ENCODE measurements at regions not wholly inside any gene's neighbourhood (a gene's known extent, or its start where the extent isn't known, plus 50 kb on each side); places are given as distances from the start of the nearest gene placed in this dataset.

DNA sequence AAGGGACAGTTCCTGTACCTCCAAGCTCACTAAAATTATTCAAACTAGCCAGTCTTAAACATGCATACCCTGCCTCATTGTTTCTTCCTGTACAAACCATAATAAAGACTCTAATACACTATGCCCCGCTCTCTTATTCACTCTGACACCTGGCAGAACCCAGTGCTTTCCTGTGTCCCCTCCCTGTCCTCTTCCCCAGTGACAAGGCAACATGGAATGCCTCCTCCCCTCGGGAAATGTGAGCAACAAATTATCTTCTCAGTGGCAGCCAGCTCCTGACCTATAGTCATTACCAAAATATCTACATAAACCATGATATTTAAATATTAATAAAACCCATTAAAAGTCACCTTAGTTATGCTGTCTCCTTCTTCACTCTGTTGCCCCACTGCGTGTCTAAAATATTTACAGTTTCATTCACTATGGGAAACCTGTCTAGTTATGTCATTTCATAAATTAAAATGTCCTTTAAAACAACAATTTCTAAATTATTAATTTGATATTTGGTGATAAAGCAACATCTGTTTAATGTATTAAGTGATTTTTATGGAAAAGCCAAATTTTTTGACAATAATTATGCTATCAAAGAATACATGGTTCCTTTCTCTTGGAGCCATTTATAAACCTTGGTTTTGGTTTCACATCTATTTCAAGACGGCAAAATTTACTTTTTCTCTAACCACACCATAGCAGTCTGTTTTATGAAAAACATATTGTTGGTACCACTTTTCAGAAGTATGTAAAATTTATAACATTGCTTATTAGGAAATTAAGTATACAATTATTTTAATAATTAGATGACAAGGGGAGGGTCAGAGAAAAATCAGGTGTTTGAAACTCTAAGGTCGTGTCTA, 1355.2 kb downstream of the XPNPEP1 start:
- no peaks in the 10 kb centered on the region for H3K79me2 ChIP-seq (ENCODE audit: insufficient read depth, low read depth)
- H4K20me1 ChIP-seq (ENCODE audit: insufficient read depth) = no peaks in the 10 kb centered on the region
- H3K36me3 ChIP-seq (ENCODE audit: insufficient read depth) = no peaks in the 10 kb centered on the region
- no peaks in the 10 kb centered on the region for H3K27me3 ChIP-seq (ENCODE audit: insufficient read depth, low read depth)
- peak overlapping the region; percentile 29 for H3K4me2 ChIP-seq
- H3K4me3 ChIP-seq (IDR thresholded peaks at IDR 0.05; ENCODE audit: insufficient read depth, low read depth, low read length) = no peak overlapping the region
- H2AFZ ChIP-seq (ENCODE audit: low read depth) = peak overlapping the region; percentile 30; the same call in 1 of the 2 replicates
- peaks cover 21% of the 10 kb centered on the region for H3K4me1 ChIP-seq (ENCODE audit: low read depth, poor library complexity, severe bottlenecking)
- H3K27ac ChIP-seq = no peak overlapping the region
- TF ChIP-seq, protein P1, sequence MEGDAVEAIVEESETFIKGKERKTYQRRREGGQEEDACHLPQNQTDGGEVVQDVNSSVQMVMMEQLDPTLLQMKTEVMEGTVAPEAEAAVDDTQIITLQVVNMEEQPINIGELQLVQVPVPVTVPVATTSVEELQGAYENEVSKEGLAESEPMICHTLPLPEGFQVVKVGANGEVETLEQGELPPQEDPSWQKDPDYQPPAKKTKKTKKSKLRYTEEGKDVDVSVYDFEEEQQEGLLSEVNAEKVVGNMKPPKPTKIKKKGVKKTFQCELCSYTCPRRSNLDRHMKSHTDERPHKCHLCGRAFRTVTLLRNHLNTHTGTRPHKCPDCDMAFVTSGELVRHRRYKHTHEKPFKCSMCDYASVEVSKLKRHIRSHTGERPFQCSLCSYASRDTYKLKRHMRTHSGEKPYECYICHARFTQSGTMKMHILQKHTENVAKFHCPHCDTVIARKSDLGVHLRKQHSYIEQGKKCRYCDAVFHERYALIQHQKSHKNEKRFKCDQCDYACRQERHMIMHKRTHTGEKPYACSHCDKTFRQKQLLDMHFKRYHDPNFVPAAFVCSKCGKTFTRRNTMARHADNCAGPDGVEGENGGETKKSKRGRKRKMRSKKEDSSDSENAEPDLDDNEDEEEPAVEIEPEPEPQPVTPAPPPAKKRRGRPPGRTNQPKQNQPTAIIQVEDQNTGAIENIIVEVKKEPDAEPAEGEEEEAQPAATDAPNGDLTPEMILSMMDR (conservative IDR thresholded peaks at IDR 0.05; ENCODE audit: low read depth, low read length) = no peak
- no peak overlapping the region for H3K9ac ChIP-seq

GRCh38 chr10:108566316-108567107, 1356.8 kb downstream of the XPNPEP1 start:
- no peak overlapping the region for H3K4me2 ChIP-seq
- no peak overlapping the region for H2AFZ ChIP-seq (ENCODE audit: low read depth)
- no peaks in the 10 kb centered on the region for H3K79me2 ChIP-seq (ENCODE audit: insufficient read depth, low read depth)
- no peak overlapping the region for H3K9ac ChIP-seq
- H3K27ac ChIP-seq = no peak overlapping the region
- H4K20me1 ChIP-seq (ENCODE audit: insufficient read depth) = no peaks in the 10 kb centered on the region
- no peak overlapping the region for H3K4me3 ChIP-seq (IDR thresholded peaks at IDR 0.05; ENCODE audit: insufficient read depth, low read depth, low read length)
- H3K27me3 ChIP-seq (ENCODE audit: insufficient read depth, low read depth) = no peaks in the 10 kb centered on the region
- TF ChIP-seq, protein P1 (conservative IDR thresholded peaks at IDR 0.05; ENCODE audit: low read depth, low read length) = no peak
- H3K36me3 ChIP-seq (ENCODE audit: insufficient read depth) = no peaks in the 10 kb centered on the region
- peaks cover 24% of the 10 kb centered on the region for H3K4me1 ChIP-seq (ENCODE audit: low read depth, poor library complexity, severe bottlenecking)

GRCh38 chr10:108562105-108562504, 1361.2 kb downstream of the XPNPEP1 start:
- no peak overlapping the region for H3K9ac ChIP-seq
- H2AFZ ChIP-seq (ENCODE audit: low read depth) = no peak overlapping the region
- H3K27me3 ChIP-seq (ENCODE audit: insufficient read depth, low read depth) = no peaks in the 10 kb centered on the region
- H4K20me1 ChIP-seq (ENCODE audit: insufficient read depth) = no peaks in the 10 kb centered on the region
- H3K4me2 ChIP-seq = no peak overlapping the region
- TF ChIP-seq, protein P1 (conservative IDR thresholded peaks at IDR 0.05; ENCODE audit: low read depth, low read length) = no peak
- H3K4me1 ChIP-seq (ENCODE audit: low read depth, poor library complexity, severe bottlenecking) = peaks cover 3% of the 10 kb centered on the region
- H3K27ac ChIP-seq = no peak overlapping the region
- no peaks in the 10 kb centered on the region for H3K79me2 ChIP-seq (ENCODE audit: insufficient read depth, low read depth)
- H3K36me3 ChIP-seq (ENCODE audit: insufficient read depth) = no peaks in the 10 kb centered on the region
- no peak overlapping the region for H3K4me3 ChIP-seq (IDR thresholded peaks at IDR 0.05; ENCODE audit: insufficient read depth, low read depth, low read length)

GRCh38 chr10:108561649-108562048, 1361.7 kb downstream of the XPNPEP1 start:
- TF ChIP-seq, protein P1 (conservative IDR thresholded peaks at IDR 0.05; ENCODE audit: low read depth, low read length) = no peak
- H3K4me2 ChIP-seq = no peak overlapping the region
- no peak overlapping the region for H2AFZ ChIP-seq (ENCODE audit: low read depth)

More at GRCh38 chr10:108561649-108562048, 1361.7 kb downstream of the XPNPEP1 start:
- Histone ChIP-seq H3K79me2 (ENCODE audit: insufficient read depth, low read depth) (no peaks in the 10 kb centered on the region), H3K27me3 (ENCODE audit: insufficient read depth, low read depth) (no peaks in the 10 kb centered on the region), H3K4me3 (IDR thresholded peaks at IDR 0.05; ENCODE audit: insufficient read depth, low read depth, low read length) (no peak overlapping the region), H3K36me3 (ENCODE audit: insufficient read depth) (no peaks in the 10 kb centered on the region), H3K9ac (no peak overlapping the region), H3K4me1 (ENCODE audit: low read depth, poor library complexity, severe bottlenecking) (peaks cover 3% of the 10 kb centered on the region), H3K27ac (no peak overlapping the region), H4K20me1 (ENCODE audit: insufficient read depth) (no peaks in the 10 kb centered on the region)

All from KMS-11 (cell line).